GM06990 (cell line): ENCODE measurements at regions not wholly inside any gene's neighbourhood (a gene's known extent, or its start where the extent isn't known, plus 50 kb on each side); places are given as distances from the start of the nearest gene placed in this dataset.

Experiments used
- DNase-seq: peaks from one replicate; pipeline ENCODE4 v3.0.0-alpha.2; 2011; ENCODE audit not compliant: insufficient read length; ENCODE audit errors: extremely low read depth
- H3K27me3 ChIP-seq: replicated peaks from 2 replicates; pipeline ENCODE4 v1.6.0; 2011; ENCODE audit warnings: low read length; ENCODE audit not compliant: control insufficient read depth, insufficient read depth
- H3K36me3 ChIP-seq: 2 replicates; pipeline ENCODE4 v1.5.1; 2011; ENCODE audit warnings: low read length; ENCODE audit not compliant: control insufficient read depth, insufficient read depth
- H3K4me3 ChIP-seq: replicated peaks from 2 replicates; pipeline ENCODE4 v1.5.1; 2011; ENCODE audit warnings: low read depth, mild to moderate bottlenecking, control low read depth, low read length
- TF ChIP-seq, protein P1 (sequence below): IDR thresholded peaks from 2 replicates; pipeline ENCODE4 v1.5.1; 2011; ENCODE audit warnings: low read length, control low read depth, mild to moderate bottlenecking, inconsistent platforms; ENCODE audit not compliant: insufficient read depth, poor library complexity, severe bottlenecking

- DNase-seq = no peak
- no peaks in the 10 kb centered on the region for H3K36me3 ChIP-seq
- no peak overlapping the region for H3K4me3 ChIP-seq
- no peaks in the 10 kb centered on the region; the same call in 1 of the 2 replicates for H3K27me3 ChIP-seq
- TF ChIP-seq, protein P1, sequence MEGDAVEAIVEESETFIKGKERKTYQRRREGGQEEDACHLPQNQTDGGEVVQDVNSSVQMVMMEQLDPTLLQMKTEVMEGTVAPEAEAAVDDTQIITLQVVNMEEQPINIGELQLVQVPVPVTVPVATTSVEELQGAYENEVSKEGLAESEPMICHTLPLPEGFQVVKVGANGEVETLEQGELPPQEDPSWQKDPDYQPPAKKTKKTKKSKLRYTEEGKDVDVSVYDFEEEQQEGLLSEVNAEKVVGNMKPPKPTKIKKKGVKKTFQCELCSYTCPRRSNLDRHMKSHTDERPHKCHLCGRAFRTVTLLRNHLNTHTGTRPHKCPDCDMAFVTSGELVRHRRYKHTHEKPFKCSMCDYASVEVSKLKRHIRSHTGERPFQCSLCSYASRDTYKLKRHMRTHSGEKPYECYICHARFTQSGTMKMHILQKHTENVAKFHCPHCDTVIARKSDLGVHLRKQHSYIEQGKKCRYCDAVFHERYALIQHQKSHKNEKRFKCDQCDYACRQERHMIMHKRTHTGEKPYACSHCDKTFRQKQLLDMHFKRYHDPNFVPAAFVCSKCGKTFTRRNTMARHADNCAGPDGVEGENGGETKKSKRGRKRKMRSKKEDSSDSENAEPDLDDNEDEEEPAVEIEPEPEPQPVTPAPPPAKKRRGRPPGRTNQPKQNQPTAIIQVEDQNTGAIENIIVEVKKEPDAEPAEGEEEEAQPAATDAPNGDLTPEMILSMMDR = no peak
Measured at GRCh38 chr15:93159930-93160329, 70.9 kb upstream of the RGMA start.

GRCh38 chr15:93158097-93158900, 69.3 kb upstream of the RGMA start:
- Histone ChIP-seq H3K4me3 (no peak overlapping the region), H3K36me3 (no peaks in the 10 kb centered on the region), H3K27me3 (no peaks in the 10 kb centered on the region; the same call in 1 of the 2 replicates)
- TF ChIP-seq, protein P1 = no peak
- no peak for DNase-seq

GRCh38 chr15:93154666-93155065, 65.7 kb upstream of the RGMA start:
- no peaks in the 10 kb centered on the region for H3K36me3 ChIP-seq
- TF ChIP-seq, protein P1 = no peak
- DNase-seq = no peak
- no peak overlapping the region for H3K4me3 ChIP-seq
- no peaks in the 10 kb centered on the region; the same call in 1 of the 2 replicates for H3K27me3 ChIP-seq

GRCh38 chr15:93152951-93153350, 63.9 kb upstream of the RGMA start:
- H3K27me3 ChIP-seq = no peaks in the 10 kb centered on the region; the same call in none of the 2 replicates
- DNase-seq = no peak

GRCh38 chr15:93152360-93152759, 63.3 kb upstream of the RGMA start:
- Histone ChIP-seq H3K36me3 (no peaks in the 10 kb centered on the region), H3K27me3 (no peaks in the 10 kb centered on the region; the same call in none of the 2 replicates), H3K4me3 (no peak overlapping the region)
- no peak for DNase-seq
- TF ChIP-seq, protein P1 = no peak

More at GRCh38 chr15:93152951-93153350, 63.9 kb upstream of the RGMA start:
- TF ChIP-seq, protein P1 = no peak
- H3K4me3 ChIP-seq = no peak overlapping the region
- no peaks in the 10 kb centered on the region for H3K36me3 ChIP-seq
